ENCODE measurements at regions not wholly inside any gene's neighbourhood (a gene's known extent, or its start where the extent isn't known, plus 50 kb on each side); places are given as distances from the start of the nearest gene placed in this dataset.

- no peak for DNase-seq
Observed at GRCh38 chr2:238691596-238692491, 156.0 kb upstream of the TWIST2 start.

GRCh38 chr2:238692562-238692961 lies 155.3 kb upstream of the TWIST2 start:
- DNase-seq, result no peak

- DNase-seq, result no peak
Observed at GRCh38 chr2:238693337-238694093, 154.4 kb upstream of the TWIST2 start.

GRCh38 chr2:238694136-238694755 lies 153.6 kb upstream of the TWIST2 start:
- DNase-seq, result no peak

GRCh38 chr2:238694922-238695321 lies 153.0 kb upstream of the TWIST2 start:
- DNase-seq, result no peak

- DNase-seq, result no peak
Observed at GRCh38 chr2:238695538-238695937, 152.3 kb upstream of the TWIST2 start.

- no peak for DNase-seq
Observed at GRCh38 chr2:238696331-238696730, 151.6 kb upstream of the TWIST2 start.

- DNase-seq, result no peak
Observed at GRCh38 chr2:238696786-238697185, 151.1 kb upstream of the TWIST2 start.

GRCh38 chr2:238697193-238698071 lies 150.5 kb upstream of the TWIST2 start:
- DNase-seq, result no peak

GRCh38 chr2:238698072-238698352 lies 149.9 kb upstream of the TWIST2 start:
- no peak for DNase-seq

GRCh38 chr2:238698451-238699306 lies 149.2 kb upstream of the TWIST2 start:
- DNase-seq, result no peak

- DNase-seq, result no peak
Observed at GRCh38 chr2:238699307-238700116, 148.4 kb upstream of the TWIST2 start.

- no peak for DNase-seq
Observed at GRCh38 chr2:238700117-238700457, 147.8 kb upstream of the TWIST2 start.

GRCh38 chr2:238700506-238701340 lies 147.2 kb upstream of the TWIST2 start:
- DNase-seq, result no peak

GRCh38 chr2:238701341-238702206 lies 146.3 kb upstream of the TWIST2 start:
- no peak for DNase-seq

- no peak for DNase-seq
Observed at GRCh38 chr2:238702276-238703052, 145.4 kb upstream of the TWIST2 start.

- no peak for DNase-seq
Observed at GRCh38 chr2:238703053-238703415, 144.9 kb upstream of the TWIST2 start.

GRCh38 chr2:238703436-238703835 lies 144.4 kb upstream of the TWIST2 start:
- no peak for DNase-seq
